ENCODE measurements at regions not wholly inside any gene's neighbourhood (a gene's known extent, or its start where the extent isn't known, plus 50 kb on each side); places are given as distances from the start of the nearest gene placed in this dataset.
"Not testable (repeated sequence)": the region's sequence is repeated elsewhere in the genome, so short reads cannot be mapped to it uniquely, and the experiment has no call there.

- intact Hi-C loops (cut with micrococcal nuclease) = no loop called here
Measured at GRCh38 chr7:25579778-25580075, 351.4 kb upstream of the NPVF start.

GRCh38 chr7:25580141-25580540, 351.9 kb upstream of the NPVF start:
- H3K36me3 Mint-ChIP-seq (ENCODE audit: low read depth) = no peaks in the 10 kb centered on the region
- no peaks in the 10 kb centered on the region for H3K4me1 Mint-ChIP-seq (ENCODE audit: low read depth)
- H3K4me3 Mint-ChIP-seq = no peak overlapping the region
- H3K27me3 Mint-ChIP-seq (ENCODE audit: insufficient read depth) = no peaks in the 10 kb centered on the region
- DNase-seq (ENCODE audit: low spot score) = no peak
- no peaks in the 10 kb centered on the region for H3K9me3 Mint-ChIP-seq
- intact Hi-C loops (cut with micrococcal nuclease) = no loop called here
- H3K27ac Mint-ChIP-seq = no peak overlapping the region

More at GRCh38 chr7:25579778-25580075, 351.4 kb upstream of the NPVF start:
- H3K4me1 Mint-ChIP-seq (ENCODE audit: low read depth) = no peaks in the 10 kb centered on the region
- no peak for DNase-seq (ENCODE audit: low spot score)
- H3K9me3 Mint-ChIP-seq = no peaks in the 10 kb centered on the region
- H3K4me3 Mint-ChIP-seq = no peak overlapping the region
- H3K27ac Mint-ChIP-seq = no peak overlapping the region
- H3K27me3 Mint-ChIP-seq (ENCODE audit: insufficient read depth) = no peaks in the 10 kb centered on the region
- H3K36me3 Mint-ChIP-seq (ENCODE audit: low read depth) = no peaks in the 10 kb centered on the region

GRCh38 chr7:25583621-25584020, 355.3 kb upstream of the NPVF start:
- Mint-ChIP-seq H3K9me3 (no peaks in the 10 kb centered on the region), H3K4me1 (ENCODE audit: low read depth) (no peaks in the 10 kb centered on the region), H3K27me3 (ENCODE audit: insufficient read depth) (peaks cover 2% of the 10 kb centered on the region), H3K4me3 (no peak overlapping the region), H3K27ac (no peak overlapping the region), H3K36me3 (ENCODE audit: low read depth) (no peaks in the 10 kb centered on the region)
- intact Hi-C loops (cut with micrococcal nuclease) = no loop called here
- no peak for DNase-seq (ENCODE audit: low spot score)

- no peaks in the 10 kb centered on the region for H3K9me3 Mint-ChIP-seq
- no peak for DNase-seq (ENCODE audit: low spot score)
- H3K27me3 Mint-ChIP-seq (ENCODE audit: insufficient read depth) = peaks cover 5% of the 10 kb centered on the region
- intact Hi-C loops (cut with micrococcal nuclease) = no loop called here
- no peaks in the 10 kb centered on the region for H3K36me3 Mint-ChIP-seq (ENCODE audit: low read depth)
- H3K4me3 Mint-ChIP-seq = no peak overlapping the region
- H3K4me1 Mint-ChIP-seq (ENCODE audit: low read depth) = no peaks in the 10 kb centered on the region
- H3K27ac Mint-ChIP-seq = no peak overlapping the region
Measured at GRCh38 chr7:25584112-25584938, 356.0 kb upstream of the NPVF start.

GRCh38 chr7:25586513-25586912, 358.2 kb upstream of the NPVF start:
- Mint-ChIP-seq H3K36me3 (ENCODE audit: low read depth) (no peaks in the 10 kb centered on the region), H3K27me3 (ENCODE audit: insufficient read depth) (peaks cover 5% of the 10 kb centered on the region), H3K9me3 (no peaks in the 10 kb centered on the region), H3K4me1 (ENCODE audit: low read depth) (no peaks in the 10 kb centered on the region), H3K4me3 (no peak overlapping the region), H3K27ac (no peak overlapping the region)
- DNase-seq (ENCODE audit: low spot score) = no peak
- intact Hi-C loops (cut with micrococcal nuclease) = no loop called here

- Mint-ChIP-seq H3K9me3 (peaks cover 4% of the 10 kb centered on the region), H3K27ac (no peak overlapping the region), H3K4me1 (ENCODE audit: low read depth) (peaks cover 14% of the 10 kb centered on the region), H3K4me3 (no peak overlapping the region), H3K27me3 (ENCODE audit: insufficient read depth) (peaks cover 10% of the 10 kb centered on the region), H3K36me3 (ENCODE audit: low read depth) (peaks cover 1% of the 10 kb centered on the region)
- intact Hi-C loops (cut with micrococcal nuclease) = no loop called here
- no peak for DNase-seq (ENCODE audit: low spot score)
Measured at GRCh38 chr7:25594122-25594521, 365.8 kb upstream of the NPVF start.

- Mint-ChIP-seq H3K36me3 (ENCODE audit: low read depth) (peaks cover 1% of the 10 kb centered on the region), H3K27me3 (ENCODE audit: insufficient read depth) (peaks cover 10% of the 10 kb centered on the region)
- intact Hi-C loops (cut with micrococcal nuclease) = no loop called here
Measured at GRCh38 chr7:25594728-25595127, 366.4 kb upstream of the NPVF start.

GRCh38 chr7:25595996-25596395, 367.7 kb upstream of the NPVF start:
- Mint-ChIP-seq H3K36me3 (ENCODE audit: low read depth) (peaks cover 1% of the 10 kb centered on the region), H3K27me3 (ENCODE audit: insufficient read depth) (peaks cover 10% of the 10 kb centered on the region), H3K27ac (no peak overlapping the region), H3K9me3 (peaks cover 4% of the 10 kb centered on the region), H3K4me3 (no peak overlapping the region), H3K4me1 (ENCODE audit: low read depth) (peaks cover 14% of the 10 kb centered on the region)
- no peak for DNase-seq (ENCODE audit: low spot score)
- intact Hi-C loops (cut with micrococcal nuclease) = no loop called here

More at GRCh38 chr7:25594728-25595127, 366.4 kb upstream of the NPVF start:
- no peak overlapping the region for H3K4me3 Mint-ChIP-seq
- H3K9me3 Mint-ChIP-seq = peaks cover 4% of the 10 kb centered on the region
- no peak overlapping the region for H3K27ac Mint-ChIP-seq
- no peak for DNase-seq (ENCODE audit: low spot score)
- H3K4me1 Mint-ChIP-seq (ENCODE audit: low read depth) = peaks cover 14% of the 10 kb centered on the region

- peaks cover 4% of the 10 kb centered on the region for H3K9me3 Mint-ChIP-seq
- peaks cover 1% of the 10 kb centered on the region for H3K36me3 Mint-ChIP-seq (ENCODE audit: low read depth)
- H3K27me3 Mint-ChIP-seq (ENCODE audit: insufficient read depth) = peaks cover 10% of the 10 kb centered on the region
- H3K4me1 Mint-ChIP-seq (ENCODE audit: low read depth) = peaks cover 14% of the 10 kb centered on the region
- no peak for DNase-seq (ENCODE audit: low spot score)
- no peak overlapping the region for H3K4me3 Mint-ChIP-seq
- no peak overlapping the region for H3K27ac Mint-ChIP-seq
- intact Hi-C loops (cut with micrococcal nuclease) = no loop called here
Measured at GRCh38 chr7:25596443-25596842, 368.2 kb upstream of the NPVF start.

GRCh38 chr7:25597946-25598345, 369.7 kb upstream of the NPVF start:
- peaks cover 1% of the 10 kb centered on the region for H3K36me3 Mint-ChIP-seq (ENCODE audit: low read depth)
- H3K27me3 Mint-ChIP-seq (ENCODE audit: insufficient read depth) = peaks cover 1% of the 10 kb centered on the region
- intact Hi-C loops (cut with micrococcal nuclease) = no loop called here
- no peak overlapping the region for H3K4me3 Mint-ChIP-seq
- peaks cover 14% of the 10 kb centered on the region for H3K4me1 Mint-ChIP-seq (ENCODE audit: low read depth)
- H3K9me3 Mint-ChIP-seq = peaks cover 4% of the 10 kb centered on the region
- no peak for DNase-seq (ENCODE audit: low spot score)
- no peak overlapping the region for H3K27ac Mint-ChIP-seq

GRCh38 chr7:25598765-25599164, 370.5 kb upstream of the NPVF start:
- H3K4me3 Mint-ChIP-seq = no peak overlapping the region
- H3K27me3 Mint-ChIP-seq (ENCODE audit: insufficient read depth) = no peaks in the 10 kb centered on the region
- H3K4me1 Mint-ChIP-seq (ENCODE audit: low read depth) = peaks cover 14% of the 10 kb centered on the region
- H3K9me3 Mint-ChIP-seq = peaks cover 4% of the 10 kb centered on the region
- no peak for DNase-seq (ENCODE audit: low spot score)
- intact Hi-C loops (cut with micrococcal nuclease) = no loop called here
- peaks cover 1% of the 10 kb centered on the region for H3K36me3 Mint-ChIP-seq (ENCODE audit: low read depth)
- H3K27ac Mint-ChIP-seq = no peak overlapping the region

- Mint-ChIP-seq H3K9me3 (peaks cover 4% of the 10 kb centered on the region), H3K36me3 (ENCODE audit: low read depth) (peaks cover 1% of the 10 kb centered on the region), H3K4me1 (ENCODE audit: low read depth) (peaks cover 14% of the 10 kb centered on the region), H3K27me3 (ENCODE audit: insufficient read depth) (no peaks in the 10 kb centered on the region), H3K4me3 (no peak overlapping the region), H3K27ac (no peak overlapping the region)
- DNase-seq (ENCODE audit: low spot score) = no peak
- intact Hi-C loops (cut with micrococcal nuclease) = no loop called here
Measured at GRCh38 chr7:25600262-25600920, 372.1 kb upstream of the NPVF start.

GRCh38 chr7:25602730-25603426, 374.6 kb upstream of the NPVF start:
- DNase-seq (ENCODE audit: low spot score); H3K36me3 Mint-ChIP-seq (ENCODE audit: low read depth); H3K4me1 Mint-ChIP-seq (ENCODE audit: low read depth): not testable (repeated sequence)

More at GRCh38 chr7:25602730-25603426, 374.6 kb upstream of the NPVF start:
- H3K27ac Mint-ChIP-seq; intact Hi-C loops (cut with micrococcal nuclease); H3K27me3 Mint-ChIP-seq (ENCODE audit: insufficient read depth); H3K9me3 Mint-ChIP-seq: not testable (repeated sequence)
- peak overlapping the region; percentile 67 for H3K4me3 Mint-ChIP-seq
